ENCODE measurements at regions not wholly inside any gene's neighbourhood (a gene's known extent, or its start where the extent isn't known, plus 50 kb on each side); places are given as distances from the start of the nearest gene placed in this dataset.

GRCh38 chr2:239822146-239822831 is 202.9 kb downstream of the NDUFA10 start:
- no peak for TF ChIP-seq ZFX (IDR thresholded peaks at IDR 0.05; ENCODE audit: borderline replicate concordance)
- no peak for TF ChIP-seq CTCF (IDR thresholded peaks at IDR 0.05)
- H3K27ac ChIP-seq: no peak overlapping the region

GRCh38 chr2:239821694-239822075 is 203.5 kb downstream of the NDUFA10 start:
- no peak overlapping the region for H3K27ac ChIP-seq
- TF ChIP-seq ZFX (IDR thresholded peaks at IDR 0.05; ENCODE audit: borderline replicate concordance) (no peak), CTCF (IDR thresholded peaks at IDR 0.05) (no peak)

- TF ChIP-seq CTCF (IDR thresholded peaks at IDR 0.05) (no peak), ZFX (IDR thresholded peaks at IDR 0.05; ENCODE audit: borderline replicate concordance) (no peak)
- H3K27ac ChIP-seq: no peak overlapping the region
These were observed 204.1 kb downstream of the NDUFA10 start for GRCh38 chr2:239820836-239821693.

GRCh38 chr2:239819974-239820555 is 205.1 kb downstream of the NDUFA10 start:
- no peak overlapping the region for H3K27ac ChIP-seq
- no peak for TF ChIP-seq CTCF (IDR thresholded peaks at IDR 0.05)

GRCh38 chr2:239819091-239819973 is 205.8 kb downstream of the NDUFA10 start:
- no peak for TF ChIP-seq CTCF (IDR thresholded peaks at IDR 0.05)
- TF ChIP-seq ZFX (IDR thresholded peaks at IDR 0.05; ENCODE audit: borderline replicate concordance): no peak
- H3K27ac ChIP-seq: no peak overlapping the region

GRCh38 chr2:239818531-239819011 is 206.6 kb downstream of the NDUFA10 start:
- TF ChIP-seq ZFX (IDR thresholded peaks at IDR 0.05; ENCODE audit: borderline replicate concordance): no peak
- TF ChIP-seq CTCF (IDR thresholded peaks at IDR 0.05): no peak
- H3K27ac ChIP-seq: no peak overlapping the region

All from 22Rv1 (cell line).